ENCODE measurements at regions not wholly inside any gene's neighbourhood (a gene's known extent, or its start where the extent isn't known, plus 50 kb on each side); places are given as distances from the start of the nearest gene placed in this dataset.

GRCh38 chr2:211144078-211144477 is 587.7 kb downstream of the CPS1 start:
- no peak overlapping the region for H3K27ac ChIP-seq
- no peak for TF ChIP-seq EP300 (IDR thresholded peaks at IDR 0.05)
- no peak for TF ChIP-seq CTCF (IDR thresholded peaks at IDR 0.05)
- no peak for TF ChIP-seq POLR2A (IDR thresholded peaks at IDR 0.05)
- no peak for TF ChIP-seq POLR2AphosphoS5 (IDR thresholded peaks at IDR 0.05)
- H3K27me3 ChIP-seq, result no peaks in the 10 kb centered on the region
- H3K9me3 ChIP-seq, result no peaks in the 10 kb centered on the region
- H3K4me3 ChIP-seq, result no peak overlapping the region
- intact Hi-C loops (cut with DNase I; ENCODE audit: low total_unique reads), result no loop called here
- no peaks in the 10 kb centered on the region for H3K36me3 ChIP-seq
- no peaks in the 10 kb centered on the region for H3K4me1 ChIP-seq
- DNase-seq, result no peak

- intact Hi-C loops (cut with DNase I; ENCODE audit: low total_unique reads), result no loop called here
- Histone ChIP-seq H3K27ac (no peak overlapping the region), H3K4me1 (no peaks in the 10 kb centered on the region), H3K9me3 (no peaks in the 10 kb centered on the region), H3K36me3 (no peaks in the 10 kb centered on the region), H3K27me3 (no peaks in the 10 kb centered on the region), H3K4me3 (no peak overlapping the region)
- DNase-seq, result no peak
- TF ChIP-seq EP300 (IDR thresholded peaks at IDR 0.05) (no peak), POLR2AphosphoS5 (IDR thresholded peaks at IDR 0.05) (no peak), POLR2A (IDR thresholded peaks at IDR 0.05) (no peak), CTCF (IDR thresholded peaks at IDR 0.05) (no peak)
- 76 to 85% (median 84%) methylated on average over 4 of the region's 4 CpGs for WGBS, 5 donors
Observed at GRCh38 chr2:211144974-211145665, 588.7 kb downstream of the CPS1 start.

GRCh38 chr2:211149731-211150130 is 593.3 kb downstream of the CPS1 start:
- H3K36me3 ChIP-seq, result no peaks in the 10 kb centered on the region
- no peak overlapping the region for H3K4me3 ChIP-seq
- no peaks in the 10 kb centered on the region for H3K27me3 ChIP-seq
- H3K4me1 ChIP-seq, result no peaks in the 10 kb centered on the region
- TF ChIP-seq POLR2A (IDR thresholded peaks at IDR 0.05), result no peak
- no peak for TF ChIP-seq CTCF (IDR thresholded peaks at IDR 0.05)
- TF ChIP-seq EP300 (IDR thresholded peaks at IDR 0.05), result no peak
- no peak overlapping the region for H3K27ac ChIP-seq
- WGBS, 5 donors, result 84 to 96% (median 94%) methylated on average over 3 of the region's 3 CpGs
- intact Hi-C loops (cut with DNase I; ENCODE audit: low total_unique reads), result no loop called here
- DNase-seq, result no peak
- no peaks in the 10 kb centered on the region for H3K9me3 ChIP-seq

GRCh38 chr2:211157211-211157610 is 600.8 kb downstream of the CPS1 start:
- Histone ChIP-seq H3K4me3 (no peak overlapping the region), H3K36me3 (no peaks in the 10 kb centered on the region), H3K27me3 (no peaks in the 10 kb centered on the region), H3K9me3 (no peaks in the 10 kb centered on the region), H3K27ac (no peak overlapping the region), H3K4me1 (no peaks in the 10 kb centered on the region)
- intact Hi-C loops (cut with DNase I; ENCODE audit: low total_unique reads), result no loop called here
- TF ChIP-seq EP300 (IDR thresholded peaks at IDR 0.05) (no peak), POLR2AphosphoS5 (IDR thresholded peaks at IDR 0.05) (no peak), POLR2A (IDR thresholded peaks at IDR 0.05) (no peak), CTCF (IDR thresholded peaks at IDR 0.05) (no peak)
- DNase-seq, result no peak

Measured in stomach (tissue), 8 donors.